8988T (cell line): ENCODE measurements at regions not wholly inside any gene's neighbourhood (a gene's known extent, or its start where the extent isn't known, plus 50 kb on each side); places are given as distances from the start of the nearest gene placed in this dataset.

Source experiments
- DNase-seq: peaks from one replicate; pipeline ENCODE4 v3.0.0; 2011

GRCh38 chr18:28875059-28875458, 698.1 kb upstream of the CDH2 start:
- DNase-seq, result no peak

DNA sequence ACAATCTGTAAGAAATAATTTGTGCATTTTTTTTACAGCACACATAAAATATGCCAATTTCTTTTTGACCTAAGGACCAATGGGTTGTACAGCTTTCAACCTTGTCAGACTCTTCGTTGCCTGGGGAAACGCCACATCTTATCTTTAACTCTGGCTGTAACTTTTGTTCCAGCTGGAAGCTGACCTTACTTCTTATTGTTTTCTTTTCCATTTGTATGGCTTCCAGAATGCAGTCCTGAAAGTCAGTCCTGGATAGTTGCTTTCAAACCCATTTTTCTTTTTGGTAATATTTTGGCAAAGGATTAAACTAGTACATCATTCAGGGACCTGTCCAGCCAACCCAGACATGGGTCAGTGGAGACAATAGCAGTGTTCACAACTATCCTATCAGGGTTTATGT, 686.5 kb upstream of the CDH2 start:
- DNase-seq, result no peak

GRCh38 chr18:28858248-28858647, 681.3 kb upstream of the CDH2 start:
- no peak for DNase-seq

- DNase-seq, result no peak
These were observed 679.1 kb upstream of the CDH2 start for GRCh38 chr18:28855989-28856388.

DNA sequence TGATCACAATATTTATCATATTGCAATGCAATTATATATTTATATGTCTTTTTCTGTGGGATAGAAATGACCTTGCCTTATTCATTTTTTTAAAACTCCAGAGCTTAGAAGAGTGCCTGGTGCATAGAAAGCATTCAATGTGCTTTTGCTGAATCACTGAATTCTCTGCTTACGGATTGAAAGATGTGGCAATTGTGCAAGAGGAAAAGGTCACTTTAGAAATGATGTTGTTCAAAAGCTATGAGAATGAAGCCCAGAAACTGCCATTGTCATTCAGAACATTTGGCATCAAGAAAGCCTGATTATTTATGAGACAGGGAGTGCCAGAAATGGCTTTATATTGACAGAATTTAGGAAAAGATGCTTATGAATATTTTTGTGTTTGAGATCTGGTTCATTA, 678.6 kb upstream of the CDH2 start:
- DNase-seq, result no peak

GRCh38 chr18:28854964-28855363, 678.0 kb upstream of the CDH2 start:
- DNase-seq, result no peak

GRCh38 chr18:28846958-28847357, 670.0 kb upstream of the CDH2 start:
- DNase-seq, result no peak

DNA sequence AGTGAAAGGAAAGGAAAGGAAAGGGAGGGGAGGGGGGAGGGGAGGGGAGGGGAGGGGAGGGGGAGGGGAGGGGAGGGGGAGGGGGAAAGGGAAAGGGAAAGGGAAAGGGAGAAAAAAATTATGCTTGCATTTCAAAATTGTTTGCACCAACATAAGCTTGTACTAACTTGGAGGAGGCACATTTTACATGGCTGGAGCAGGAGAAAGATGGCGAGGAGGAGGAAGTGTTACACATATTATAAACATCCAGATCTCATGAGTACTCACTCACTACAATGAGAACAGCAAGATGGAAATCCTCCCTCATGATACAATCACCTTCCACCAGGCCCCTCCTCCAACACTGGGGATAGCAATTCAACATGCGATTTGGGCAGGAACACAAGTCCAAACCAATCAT, 660.2 kb upstream of the CDH2 start:
- DNase-seq, result no peak

DNA sequence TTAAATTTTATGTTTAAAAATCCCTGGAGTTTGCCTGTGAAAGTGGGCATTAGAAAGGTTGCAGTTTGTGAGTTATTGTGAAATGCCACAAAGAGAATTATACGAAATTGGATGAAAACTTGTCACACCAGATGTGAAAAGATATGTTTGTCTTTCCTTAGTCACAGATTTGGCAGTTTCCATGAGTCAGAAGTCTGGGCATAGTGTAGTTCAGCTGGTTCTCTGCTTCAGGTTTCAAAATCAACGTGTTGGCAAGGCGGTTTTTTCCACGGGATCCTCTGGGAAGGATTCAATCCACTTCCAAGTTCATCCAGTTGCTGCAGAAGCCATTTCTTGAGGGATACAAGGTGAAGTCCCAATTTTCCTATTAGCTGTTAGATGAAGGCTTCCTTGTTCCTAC, 658.0 kb upstream of the CDH2 start:
- no peak for DNase-seq

DNA sequence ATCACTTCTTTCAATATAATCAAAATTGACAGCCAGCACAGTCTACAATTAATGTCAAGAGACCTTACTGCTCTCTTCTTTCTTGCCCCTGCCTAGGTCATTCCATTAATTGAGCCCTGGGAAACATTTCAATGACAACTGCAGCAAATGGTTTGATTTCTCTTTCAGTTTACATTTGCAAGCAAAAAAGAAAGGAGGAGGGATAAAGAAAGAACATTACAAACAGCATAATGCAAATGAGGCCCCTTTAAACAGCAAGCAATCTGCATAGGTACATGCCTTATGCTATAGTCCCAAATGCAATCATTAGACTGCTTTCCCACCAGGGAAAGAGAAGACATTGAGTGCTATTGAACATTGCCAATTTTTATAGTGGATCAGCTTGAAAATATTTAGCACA, 655.0 kb upstream of the CDH2 start:
- DNase-seq, result no peak

DNA sequence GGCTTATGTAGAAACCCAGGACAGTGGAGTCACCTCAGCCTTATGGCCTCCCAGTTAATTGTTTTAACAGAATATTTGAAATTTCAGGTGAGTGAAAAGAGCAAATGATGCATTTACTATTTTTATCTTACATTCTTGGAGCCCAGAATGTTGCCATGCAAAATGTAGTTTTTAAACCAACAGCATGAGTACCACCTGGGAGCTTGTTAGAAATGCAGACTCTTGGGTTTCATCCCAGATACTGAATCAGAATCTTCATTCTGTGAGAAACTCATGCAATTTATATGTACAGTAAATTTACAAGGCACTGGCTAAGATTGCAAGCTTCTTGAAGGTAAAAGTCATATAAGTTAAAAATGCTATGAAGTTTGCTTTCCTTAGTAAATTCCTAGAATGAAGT, 654.5 kb upstream of the CDH2 start:
- no peak for DNase-seq

GRCh38 chr18:28826107-28826506, 649.2 kb upstream of the CDH2 start:
- DNase-seq, result no peak

GRCh38 chr18:28824183-28824574, 647.2 kb upstream of the CDH2 start:
- DNase-seq, result no peak

DNA sequence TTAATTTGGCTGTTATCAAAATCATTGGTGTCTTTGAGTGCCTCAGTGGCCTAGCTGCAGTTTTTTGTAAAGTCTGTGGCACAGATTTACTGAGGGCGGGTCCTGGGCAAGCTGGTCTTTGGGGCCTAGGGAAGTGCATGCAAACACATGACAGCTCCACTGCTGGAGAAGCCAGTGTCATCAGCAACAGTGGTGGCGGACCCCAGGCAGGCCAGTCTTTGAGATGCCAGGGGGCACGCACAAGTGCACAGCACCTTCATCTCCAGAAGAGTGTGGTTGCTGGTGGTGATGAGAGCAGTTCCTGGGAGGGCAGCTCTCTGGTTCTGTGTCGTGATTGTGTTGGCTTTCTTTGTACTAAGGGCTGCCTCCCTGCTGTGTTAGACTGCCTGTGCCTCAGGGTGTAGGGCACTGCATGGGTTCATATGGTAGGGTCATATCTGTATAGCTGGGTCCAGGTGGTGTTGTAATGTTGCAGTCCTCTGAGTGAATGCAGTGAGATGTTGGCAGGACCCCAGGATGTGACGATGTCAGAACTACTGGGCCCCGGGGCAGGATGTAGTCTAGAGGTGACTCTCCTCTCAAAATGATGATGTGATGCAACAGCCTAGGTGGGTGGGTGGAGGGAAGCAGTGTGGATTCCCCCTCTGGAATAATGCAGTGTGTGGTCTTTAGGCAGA, 646.7 kb upstream of the CDH2 start:
- no peak for DNase-seq

- DNase-seq, result no peak
These were observed 643.4 kb upstream of the CDH2 start for GRCh38 chr18:28820353-28820752.

GRCh38 chr18:28816155-28816554, 639.2 kb upstream of the CDH2 start:
- DNase-seq, result no peak

GRCh38 chr18:28814365-28814764, 637.4 kb upstream of the CDH2 start:
- no peak for DNase-seq

DNA sequence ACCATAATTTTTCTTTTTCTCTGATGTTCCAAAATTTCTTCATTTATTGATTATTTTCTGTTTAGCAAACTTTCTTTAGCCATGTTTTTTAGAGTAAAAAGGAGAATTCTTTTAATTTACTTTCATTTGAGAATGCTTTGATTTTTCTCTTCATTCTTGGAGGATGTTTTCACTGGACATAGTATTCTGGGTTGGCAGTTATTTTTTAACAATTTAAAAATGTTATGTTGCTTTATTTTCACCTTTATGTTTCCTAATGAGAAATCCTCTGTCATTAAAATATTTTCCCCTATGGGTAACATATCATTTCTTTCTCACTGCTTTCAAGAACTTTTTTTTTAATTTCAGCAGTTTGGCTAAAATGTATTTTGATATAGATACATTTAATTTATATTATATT, 631.4 kb upstream of the CDH2 start:
- no peak for DNase-seq

GRCh38 chr18:28805491-28805890, 628.6 kb upstream of the CDH2 start:
- no peak for DNase-seq

DNA sequence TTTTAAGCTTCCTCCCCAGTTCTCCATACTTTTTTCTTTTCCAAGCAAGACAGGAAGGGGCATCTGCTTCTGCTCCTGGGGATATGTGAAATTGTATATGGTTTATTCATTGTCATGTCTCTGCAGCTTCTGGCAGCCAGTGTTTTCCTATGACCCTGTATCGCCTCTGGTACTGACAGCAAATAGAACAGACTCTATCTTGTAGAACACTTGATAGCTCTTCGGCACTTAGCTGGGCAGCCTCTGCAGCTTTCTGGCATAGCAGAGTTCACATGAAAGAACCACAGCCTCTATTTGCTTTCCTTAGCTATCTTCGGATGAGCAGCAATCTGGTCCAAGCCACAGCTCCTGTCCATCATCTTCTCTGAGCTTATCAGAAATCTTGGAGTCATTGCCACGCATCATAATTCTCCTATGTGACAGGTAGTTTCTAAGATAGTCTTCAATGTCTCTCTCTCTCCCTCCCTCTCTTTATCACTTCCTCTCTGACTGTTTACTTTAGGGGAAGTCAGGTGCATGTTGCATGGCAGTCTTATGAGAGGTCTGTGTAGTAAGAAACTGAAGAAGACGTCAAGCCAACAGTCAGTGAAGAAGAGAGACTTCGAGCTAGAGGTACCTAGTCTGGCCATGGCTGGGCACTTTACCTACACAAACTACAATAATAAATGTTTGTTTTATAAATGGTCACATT, 627.7 kb upstream of the CDH2 start:
- DNase-seq, result no peak

- DNase-seq, result no peak
These were observed 625.6 kb upstream of the CDH2 start for GRCh38 chr18:28802546-28802945.

GRCh38 chr18:28801876-28802275, 624.9 kb upstream of the CDH2 start:
- no peak for DNase-seq

DNA sequence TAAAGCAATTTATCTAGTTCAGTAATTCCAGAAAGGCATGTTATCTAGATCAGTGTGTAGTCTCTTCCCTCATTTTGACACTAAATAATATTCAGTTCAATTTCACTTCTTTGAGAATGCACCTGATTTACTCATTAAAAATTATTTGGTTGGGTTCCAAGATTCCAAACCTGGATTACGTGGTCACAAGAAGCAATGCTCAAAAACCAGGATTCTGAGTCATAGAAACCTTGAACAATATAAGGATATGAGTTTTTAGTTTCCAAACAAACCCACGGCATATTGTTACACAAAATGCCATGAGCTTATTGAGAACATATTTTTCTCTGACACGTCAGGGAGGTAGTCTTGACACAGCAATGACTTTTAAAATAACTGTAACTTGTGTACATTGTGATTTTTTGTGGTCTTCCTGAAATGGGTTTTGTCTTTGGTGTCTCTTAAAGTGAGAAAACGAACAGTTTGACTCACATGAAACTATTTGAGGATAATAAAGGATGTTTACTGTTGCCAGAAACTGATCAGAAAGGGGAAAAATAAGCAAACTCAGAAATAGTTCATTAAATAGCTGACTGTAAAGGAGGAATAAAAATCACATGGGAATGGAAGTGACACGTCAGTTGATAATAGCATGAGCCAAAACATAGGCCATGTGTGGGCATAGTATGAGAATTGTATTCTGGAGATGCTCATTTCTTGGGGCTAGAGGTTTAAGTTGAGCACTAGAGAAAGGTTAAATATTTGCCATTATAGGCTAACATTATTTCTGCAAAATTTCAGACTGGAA, 617.7 kb upstream of the CDH2 start:
- no peak for DNase-seq

- DNase-seq, result no peak
These were observed 617.0 kb upstream of the CDH2 start for GRCh38 chr18:28793901-28794300.
